OCI-LY7 (cell line): ENCODE measurements at regions not wholly inside any gene's neighbourhood (a gene's known extent, or its start where the extent isn't known, plus 50 kb on each side); places are given as distances from the start of the nearest gene placed in this dataset.
"Not testable (repeated sequence)": the region's sequence is repeated elsewhere in the genome, so short reads cannot be mapped to it uniquely, and the experiment has no call there.

Experiments used
- BruUV-seq: library from RNA; stranded (reverse); fragments of 400-500 nt; replicated peaks from 2 replicates; lab custom pipeline; 2021; lab: Mats Ljungman, UMichigan
- CTCF ChIA-PET: fragments of 300-600 bp; sonication (Branson Sonifier 250); formaldehyde crosslinking; loops from one replicate; lab custom pipeline; 2022; ENCODE audit warnings: antibody characterized with exemption; ENCODE audit not compliant: unreplicated experiment; lab: Charles Lee
- POLR2A ChIA-PET: fragments of 300-600 bp; sonication (Branson Sonifier 250); formaldehyde crosslinking; loops from one replicate; lab custom pipeline; 2022; ENCODE audit warnings: antibody characterized with exemption; lab: Charles Lee
- DNase-seq: peaks from one replicate; pipeline ENCODE4 v3.0.0-alpha.2; 2015; ENCODE audit warnings: low spot score
- H2AFZ ChIP-seq: fragments of 200-600 bp; sonication (generic), shearing (Covaris generic); 2 replicates; pipeline ENCODE4 v1.6.1; 2014; ENCODE audit warnings: mild to moderate bottlenecking, antibody characterized with exemption, low read length, moderate library complexity
- H3K27ac ChIP-seq: fragments of 200-600 bp; sonication (generic); 2 replicates; pipeline ENCODE4 v1.5.1; 2014; ENCODE audit warnings: mixed run types, low read depth, mild to moderate bottlenecking, moderate library complexity, low read length, inconsistent platforms; ENCODE audit not compliant: poor library complexity, severe bottlenecking
- H3K36me3 ChIP-seq: fragments of 200-600 bp; sonication (generic); 2 replicates; pipeline ENCODE4 v1.6.1; 2014; ENCODE audit warnings: mild to moderate bottlenecking, antibody characterized with exemption, low read length, moderate library complexity, mixed read lengths; ENCODE audit not compliant: insufficient read depth
- H3K4me1 ChIP-seq: fragments of 200-600 bp; sonication (generic); 2 replicates; pipeline ENCODE4 v1.5.1; 2014; ENCODE audit warnings: mild to moderate bottlenecking, low read length; ENCODE audit not compliant: insufficient read depth, poor library complexity, severe bottlenecking
- H3K4me2 ChIP-seq: fragments of 200-600 bp; sonication (generic); 2 replicates; pipeline ENCODE4 v1.6.1; 2014; ENCODE audit warnings: mild to moderate bottlenecking, low read length
- H3K4me3 ChIP-seq: fragments of 200-600 bp; sonication (generic); 2 replicates; pipeline ENCODE4 v1.5.1; 2014; ENCODE audit warnings: mild to moderate bottlenecking, low read depth, low read length; ENCODE audit not compliant: poor library complexity, severe bottlenecking
- H3K79me2 ChIP-seq: fragments of 200-600 bp; sonication (generic); 2 replicates; pipeline ENCODE4 v1.6.1; 2016; ENCODE audit warnings: low read depth, mild to moderate bottlenecking, low read length, moderate library complexity, mixed read lengths; ENCODE audit not compliant: insufficient read depth
- H3K9me2 ChIP-seq: fragments of 200-600 bp; sonication (generic); 2 replicates; pipeline ENCODE4 v1.6.1; 2016; ENCODE audit warnings: mild to moderate bottlenecking, low read length, mixed read lengths; ENCODE audit not compliant: insufficient read depth
- H3K9me3 ChIP-seq: fragments of 200-600 bp; sonication (generic); 2 replicates; pipeline ENCODE4 v1.6.1; 2014; ENCODE audit warnings: mild to moderate bottlenecking, mixed run types, low read length, mixed read lengths
- H4K20me1 ChIP-seq: fragments of 200-600 bp; sonication (generic); 2 replicates; pipeline ENCODE4 v1.6.1; 2014; ENCODE audit warnings: mild to moderate bottlenecking, antibody characterized with exemption, low read length, moderate library complexity, mixed read lengths; ENCODE audit not compliant: insufficient read depth
- EZH2phosphoT487 ChIP-seq: fragments of 200-600 bp; sonication (generic); IDR thresholded peaks from 2 replicates; pipeline ENCODE4 v1.6.1; 2018; ENCODE audit warnings: low read depth, borderline replicate concordance, mild to moderate bottlenecking, mixed run types, antibody characterized with exemption, low read length, moderate library complexity, mixed read lengths
- intact Hi-C: fragments of 100-400 bp; cut with micrococcal nuclease; formaldehyde crosslinking; loops from one replicate; pipeline ENCODE4 v1.10.0; 2022; ENCODE audit not compliant: unreplicated experiment
- TF ChIP-seq, protein P1 (sequence below): fragments of 200-600 bp; sonication (generic); conservative IDR thresholded peaks from 2 replicates; pipeline ENCODE4 v1.5.1; 2014; ENCODE audit warnings: mild to moderate bottlenecking, antibody characterized with exemption, low read length, moderate library complexity, mixed read lengths

DNA sequence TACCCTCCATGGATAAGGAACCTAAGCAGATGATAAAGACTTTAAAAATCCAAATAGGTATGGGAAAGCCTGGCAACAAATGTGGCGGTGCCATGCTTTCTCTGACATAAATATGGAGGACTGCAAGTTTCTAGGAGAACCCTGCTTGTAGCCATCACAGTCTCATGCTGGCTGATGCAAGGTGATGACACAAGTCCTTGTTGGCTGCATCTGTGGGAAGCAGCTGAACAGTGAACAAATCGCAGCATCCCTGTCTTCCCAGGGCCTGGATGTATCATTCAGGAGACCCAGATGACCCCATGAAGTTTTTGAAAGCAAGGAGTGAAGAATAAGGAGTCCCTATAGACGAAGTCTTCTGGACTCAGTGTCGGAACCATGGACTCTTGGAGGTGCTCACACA lies 234.4 kb upstream of the HS3ST1 start:
- intact Hi-C loops = no loop called here

DNA sequence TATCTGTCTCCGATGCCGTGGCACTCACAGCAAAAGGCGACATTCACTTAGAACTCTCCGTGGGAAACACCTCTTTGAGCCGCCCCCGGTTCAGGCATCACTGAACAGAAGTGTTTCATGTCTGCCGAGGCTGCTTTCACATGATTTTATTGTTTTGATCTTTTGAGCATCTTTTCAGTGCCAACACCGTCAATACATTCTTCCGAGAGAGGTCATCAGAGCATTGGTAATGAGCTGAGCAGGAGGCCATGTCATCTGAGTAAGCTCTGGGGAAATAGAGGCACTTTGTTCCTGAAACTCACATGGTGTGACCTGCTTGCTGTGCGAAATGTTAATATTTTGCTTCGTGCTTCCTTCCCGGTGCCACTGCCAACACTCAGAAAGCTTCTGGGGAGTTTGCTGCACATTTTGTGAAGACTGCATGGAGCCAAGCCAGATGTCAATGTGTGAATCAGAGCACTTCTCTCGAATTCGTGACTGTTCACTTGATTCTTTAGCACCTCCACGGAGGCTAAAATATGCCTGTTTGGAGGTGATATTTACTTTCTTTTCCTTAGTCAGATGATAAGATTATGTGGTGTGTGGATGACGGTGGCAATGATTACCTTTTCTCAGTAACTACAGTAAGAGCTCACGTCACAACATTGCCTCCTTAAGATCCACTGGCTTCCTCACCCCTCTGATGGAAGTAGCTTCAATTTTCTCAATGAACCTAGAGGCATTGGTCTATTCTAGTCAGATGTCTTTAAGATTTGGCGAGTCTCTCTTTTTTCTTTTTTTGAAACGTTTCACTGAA lies 222.3 kb upstream of the HS3ST1 start:
- BruUV-seq = no TSS peak
- H3K27ac ChIP-seq = no peak overlapping the region
- no peaks in the 10 kb centered on the region for H3K4me1 ChIP-seq
- DNase-seq = no peak
- H3K79me2 ChIP-seq = no peaks in the 10 kb centered on the region
- no peak overlapping the region for H3K4me2 ChIP-seq
- intact Hi-C loops = no loop called here
- H3K36me3 ChIP-seq = no peaks in the 10 kb centered on the region
- no peaks in the 10 kb centered on the region for H3K9me3 ChIP-seq
- H4K20me1 ChIP-seq = no peaks in the 10 kb centered on the region
- CTCF ChIA-PET = no interaction called here
- TF ChIP-seq, protein P1, sequence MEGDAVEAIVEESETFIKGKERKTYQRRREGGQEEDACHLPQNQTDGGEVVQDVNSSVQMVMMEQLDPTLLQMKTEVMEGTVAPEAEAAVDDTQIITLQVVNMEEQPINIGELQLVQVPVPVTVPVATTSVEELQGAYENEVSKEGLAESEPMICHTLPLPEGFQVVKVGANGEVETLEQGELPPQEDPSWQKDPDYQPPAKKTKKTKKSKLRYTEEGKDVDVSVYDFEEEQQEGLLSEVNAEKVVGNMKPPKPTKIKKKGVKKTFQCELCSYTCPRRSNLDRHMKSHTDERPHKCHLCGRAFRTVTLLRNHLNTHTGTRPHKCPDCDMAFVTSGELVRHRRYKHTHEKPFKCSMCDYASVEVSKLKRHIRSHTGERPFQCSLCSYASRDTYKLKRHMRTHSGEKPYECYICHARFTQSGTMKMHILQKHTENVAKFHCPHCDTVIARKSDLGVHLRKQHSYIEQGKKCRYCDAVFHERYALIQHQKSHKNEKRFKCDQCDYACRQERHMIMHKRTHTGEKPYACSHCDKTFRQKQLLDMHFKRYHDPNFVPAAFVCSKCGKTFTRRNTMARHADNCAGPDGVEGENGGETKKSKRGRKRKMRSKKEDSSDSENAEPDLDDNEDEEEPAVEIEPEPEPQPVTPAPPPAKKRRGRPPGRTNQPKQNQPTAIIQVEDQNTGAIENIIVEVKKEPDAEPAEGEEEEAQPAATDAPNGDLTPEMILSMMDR = no peak
- TF ChIP-seq EZH2phosphoT487 = no peak
- no peaks in the 10 kb centered on the region for H3K9me2 ChIP-seq
- POLR2A ChIA-PET = no interaction called here
- H3K4me3 ChIP-seq = no peak overlapping the region
- no peak overlapping the region for H2AFZ ChIP-seq

More for the DNA sequence above, 234.4 kb upstream of the HS3ST1 start:
- ChIA-PET POLR2A (no interaction called here), CTCF (no interaction called here)
- H2AFZ ChIP-seq = no peak overlapping the region
- no peak overlapping the region for H3K27ac ChIP-seq
- DNase-seq = no peak
- no peaks in the 10 kb centered on the region for H3K9me3 ChIP-seq
- BruUV-seq = no TSS peak
- no peaks in the 10 kb centered on the region for H3K4me1 ChIP-seq
- no peak overlapping the region for H3K4me3 ChIP-seq
- H3K79me2 ChIP-seq = no peaks in the 10 kb centered on the region
- no peaks in the 10 kb centered on the region for H3K9me2 ChIP-seq
- H3K36me3 ChIP-seq = no peaks in the 10 kb centered on the region
- no peaks in the 10 kb centered on the region for H4K20me1 ChIP-seq
- no peak overlapping the region for H3K4me2 ChIP-seq
- TF ChIP-seq EZH2phosphoT487 = no peak
- TF ChIP-seq, protein P1 = no peak

DNA sequence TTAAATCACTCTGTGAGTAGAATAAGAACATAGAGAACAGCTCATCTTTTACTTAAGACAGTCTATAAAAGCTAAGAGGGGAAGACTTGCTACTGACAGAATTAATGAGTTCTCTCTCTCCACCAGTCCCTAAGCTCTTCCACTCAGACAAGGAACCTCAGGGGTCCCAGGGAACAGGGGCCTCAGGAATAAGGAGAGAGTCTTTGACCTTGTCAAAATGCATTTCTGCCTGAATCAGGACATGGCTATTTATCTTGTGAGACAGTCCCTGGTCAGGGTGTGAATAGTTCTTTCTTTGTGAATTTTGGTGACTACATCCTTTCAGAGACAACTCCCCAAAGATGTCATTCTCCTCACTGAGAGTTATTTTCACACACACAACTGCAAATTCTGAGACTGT lies 218.7 kb upstream of the HS3ST1 start:
- H3K27ac ChIP-seq = no peak overlapping the region
- H3K4me1 ChIP-seq = no peaks in the 10 kb centered on the region
- H3K79me2 ChIP-seq = no peaks in the 10 kb centered on the region
- TF ChIP-seq, protein P1 = no peak
- no peak for TF ChIP-seq EZH2phosphoT487
- no peaks in the 10 kb centered on the region for H4K20me1 ChIP-seq
- BruUV-seq = no TSS peak
- no peaks in the 10 kb centered on the region for H3K9me3 ChIP-seq
- DNase-seq = no peak
- no peak overlapping the region for H2AFZ ChIP-seq
- H3K9me2 ChIP-seq = no peaks in the 10 kb centered on the region
- intact Hi-C loops = no loop called here
- ChIA-PET CTCF (no interaction called here), POLR2A (no interaction called here)
- no peak overlapping the region for H3K4me2 ChIP-seq
- H3K4me3 ChIP-seq = no peak overlapping the region
- H3K36me3 ChIP-seq = no peaks in the 10 kb centered on the region

DNA sequence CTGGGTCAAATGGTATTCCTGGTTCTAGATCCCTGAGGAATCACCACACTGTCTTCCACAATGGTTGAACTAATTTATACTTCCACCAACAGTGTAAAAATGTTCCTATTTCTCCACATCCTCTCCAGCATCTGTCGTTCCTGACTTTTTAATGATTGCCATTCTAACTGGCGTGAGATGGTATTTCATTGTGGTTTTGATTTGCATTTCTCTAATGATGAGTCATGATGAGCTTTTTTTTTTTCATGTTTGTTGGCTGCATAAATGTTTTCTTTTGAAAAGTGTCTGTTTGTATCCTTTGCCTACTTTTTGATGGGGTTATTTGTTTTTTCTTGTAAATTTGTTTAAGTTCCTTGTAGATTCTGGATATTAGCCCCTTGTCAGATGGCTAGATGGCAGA lies 214.4 kb upstream of the HS3ST1 start:
- POLR2A ChIA-PET = interaction anchor here (0.7 kb wide), 1 partner anchor 10 kb away, joined by 3 read pairs; no protein-coding TSS in a partner anchor
- BruUV-seq, H3K4me2 ChIP-seq, H3K79me2 ChIP-seq, H3K9me2 ChIP-seq, CTCF ChIA-PET, DNase-seq, H3K4me1 ChIP-seq, H2AFZ ChIP-seq, H3K27ac ChIP-seq, intact Hi-C loops, H3K9me3 ChIP-seq, H4K20me1 ChIP-seq, H3K4me3 ChIP-seq, H3K36me3 ChIP-seq: not testable (repeated sequence)
